ENCODE measurements at regions not wholly inside any gene's neighbourhood (a gene's known extent, or its start where the extent isn't known, plus 50 kb on each side); places are given as distances from the start of the nearest gene placed in this dataset.

- ChIA-PET POLR2A (no interaction called here), CTCF (interaction anchor here (1.3 kb wide), 1 partner anchor 10 kb away, joined by 3 read pairs; no protein-coding TSS in a partner anchor)
- DNase-seq (ENCODE audit: extremely low spot score), result no peak
- no peak for TF ChIP-seq CTCF (IDR thresholded peaks at IDR 0.05; ENCODE audit: control extremely low read depth, extremely low read depth, low read depth, missing control alignments)
These were observed 156.1 kb upstream of the NOX3 start for GRCh38 chr6:155611742-155612141.

GRCh38 chr6:155604991-155605390 lies 149.4 kb upstream of the NOX3 start:
- no peak for TF ChIP-seq CTCF (IDR thresholded peaks at IDR 0.05; ENCODE audit: control extremely low read depth, extremely low read depth, low read depth, missing control alignments)
- ChIA-PET POLR2A (no interaction called here), CTCF (no interaction called here)
- no peak for DNase-seq (ENCODE audit: extremely low spot score)

- no peak for DNase-seq (ENCODE audit: extremely low spot score)
- TF ChIP-seq CTCF (IDR thresholded peaks at IDR 0.05; ENCODE audit: control extremely low read depth, extremely low read depth, low read depth, missing control alignments), result no peak
- ChIA-PET CTCF (no interaction called here), POLR2A (no interaction called here)
These were observed 143.9 kb upstream of the NOX3 start for GRCh38 chr6:155599561-155599960.

- ChIA-PET POLR2A (no interaction called here), CTCF (no interaction called here)
- DNase-seq (ENCODE audit: extremely low spot score), result no peak
- TF ChIP-seq CTCF (IDR thresholded peaks at IDR 0.05; ENCODE audit: control extremely low read depth, extremely low read depth, low read depth, missing control alignments), result no peak
These were observed 143.5 kb upstream of the NOX3 start for GRCh38 chr6:155599160-155599559.

- DNase-seq (ENCODE audit: extremely low spot score), result no peak
- CTCF ChIA-PET, result no interaction called here
- POLR2A ChIA-PET, result no interaction called here
These were observed 139.6 kb upstream of the NOX3 start for GRCh38 chr6:155595284-155595683.

GRCh38 chr6:155591741-155592140 lies 136.1 kb upstream of the NOX3 start:
- no peak for DNase-seq (ENCODE audit: extremely low spot score)
- CTCF ChIA-PET, result no interaction called here
- TF ChIP-seq CTCF (IDR thresholded peaks at IDR 0.05; ENCODE audit: control extremely low read depth, extremely low read depth, low read depth, missing control alignments), result no peak
- POLR2A ChIA-PET, result no interaction called here

More at GRCh38 chr6:155595284-155595683, 139.6 kb upstream of the NOX3 start:
- no peak for TF ChIP-seq CTCF (IDR thresholded peaks at IDR 0.05; ENCODE audit: control extremely low read depth, extremely low read depth, low read depth, missing control alignments)

GRCh38 chr6:155589190-155589589 lies 133.6 kb upstream of the NOX3 start:
- DNase-seq (ENCODE audit: extremely low spot score), result no peak
- TF ChIP-seq CTCF (IDR thresholded peaks at IDR 0.05; ENCODE audit: control extremely low read depth, extremely low read depth, low read depth, missing control alignments), result no peak
- CTCF ChIA-PET, result no interaction called here
- POLR2A ChIA-PET, result no interaction called here

Data from GM10248 (cell line).